Muscle layer of colon (tissue), 2 donors: ENCODE measurements at regions not wholly inside any gene's neighbourhood (a gene's known extent, or its start where the extent isn't known, plus 50 kb on each side); places are given as distances from the start of the nearest gene placed in this dataset.

Experiments used
- H3K27ac ChIP-seq: one replicate; pipeline ENCODE4 v1.7.0; 2013; ENCODE audit warnings: low read depth, mild to moderate bottlenecking, low read length, moderate library complexity
- H3K27me3 ChIP-seq, 2 donors: one replicate each; pipeline ENCODE4 v1.7.0; 2013; ENCODE audit warnings: low read length in 2 of 2, mild to moderate bottlenecking in 2 of 2; ENCODE audit not compliant: insufficient read depth in 2 of 2, control insufficient read depth in 1 of 2
- H3K36me3 ChIP-seq: one replicate; pipeline ENCODE4 v1.7.0; 2013; ENCODE audit warnings: mild to moderate bottlenecking, low read length; ENCODE audit not compliant: insufficient read depth
- H3K4me1 ChIP-seq: one replicate; pipeline ENCODE4 v1.7.0; 2013; ENCODE audit warnings: mild to moderate bottlenecking, low read length; ENCODE audit not compliant: insufficient read depth
- H3K4me3 ChIP-seq, 2 donors: one replicate each; pipeline ENCODE4 v1.7.0; 2013; ENCODE audit warnings: low read length in 2 of 2, low read depth in 1 of 2, mild to moderate bottlenecking in 1 of 2, moderate library complexity in 1 of 2
- H3K9ac ChIP-seq: one replicate; pipeline ENCODE4 v1.7.0; 2013; ENCODE audit warnings: low read length
- H3K9me3 ChIP-seq: one replicate; pipeline ENCODE4 v1.7.0; 2013; ENCODE audit warnings: mild to moderate bottlenecking, low read length
- donor health status: abdominal sarcoma.
- donor health status: Adenocarcinoma of cecum.

DNA sequence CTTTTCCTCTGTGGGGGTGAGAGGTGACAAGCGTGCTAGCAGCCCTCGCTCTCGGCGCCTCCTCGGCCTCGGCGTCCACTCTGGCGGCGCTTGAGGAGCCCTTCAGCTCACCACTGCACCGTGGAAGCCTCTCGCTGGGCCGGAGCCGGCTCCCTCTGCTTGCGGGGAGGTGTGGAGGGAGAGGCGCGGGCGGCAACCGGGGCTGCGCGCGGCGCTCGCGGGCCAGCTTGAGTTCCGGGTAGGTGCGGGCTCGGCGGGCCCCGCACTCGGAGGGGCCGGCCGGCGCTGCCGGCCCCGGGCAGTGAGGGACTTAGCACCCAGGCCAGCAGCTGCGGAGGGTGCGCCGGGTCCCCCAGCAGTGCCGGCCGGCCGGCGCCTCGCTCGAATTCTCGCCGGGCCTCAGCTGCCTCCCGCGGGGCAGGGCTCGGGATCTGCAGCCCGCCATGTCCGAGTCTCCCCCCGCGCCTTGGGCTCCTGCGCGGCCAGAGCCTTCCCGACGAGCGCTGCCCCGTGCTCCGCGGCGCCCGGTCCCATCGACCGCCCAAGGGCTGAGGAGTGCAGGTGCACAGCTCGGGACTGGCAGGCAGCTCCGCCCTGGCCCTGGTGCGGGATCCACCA lies 352.8 kb upstream of the PODXL start:
- Histone ChIP-seq H3K9me3 (no peaks in the 10 kb centered on the region), H3K36me3 (no peaks in the 10 kb centered on the region), H3K9ac (no peak overlapping the region), H3K4me3 (peak overlapping the region in 1 of 2 donors; percentile 16), H3K27ac (no peak overlapping the region), H3K4me1 (no peaks in the 10 kb centered on the region), H3K27me3 (peaks cover 4 to 20% of the 10 kb centered on the region in 2 donors)

DNA sequence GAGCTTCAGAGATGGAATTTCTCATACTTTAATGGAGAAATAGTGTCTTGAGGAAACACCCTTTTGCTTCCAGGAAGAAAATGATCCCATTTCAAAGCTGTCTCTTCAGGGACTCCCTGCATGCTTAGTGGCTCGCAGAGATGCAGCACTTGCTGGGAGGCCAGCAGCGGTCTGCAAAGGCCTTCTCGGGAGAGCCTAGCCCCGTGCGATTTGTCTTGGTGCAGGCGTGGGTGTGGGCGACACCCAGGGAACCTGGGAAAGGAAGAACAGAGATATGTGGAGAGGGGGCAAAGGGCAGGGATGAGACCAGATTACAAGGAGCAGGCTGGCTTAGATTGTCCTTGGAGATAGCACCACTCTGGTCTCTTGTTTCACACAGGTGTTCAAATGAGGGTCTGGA lies 352.3 kb upstream of the PODXL start:
- Histone ChIP-seq H3K27ac (no peak overlapping the region), H3K4me3 (peak overlapping the region in 1 of 2 donors; percentile 16), H3K36me3 (no peaks in the 10 kb centered on the region), H3K9me3 (no peaks in the 10 kb centered on the region), H3K4me1 (no peaks in the 10 kb centered on the region), H3K27me3 (peaks cover 4 to 18% of the 10 kb centered on the region in 2 donors), H3K9ac (no peak overlapping the region)

DNA sequence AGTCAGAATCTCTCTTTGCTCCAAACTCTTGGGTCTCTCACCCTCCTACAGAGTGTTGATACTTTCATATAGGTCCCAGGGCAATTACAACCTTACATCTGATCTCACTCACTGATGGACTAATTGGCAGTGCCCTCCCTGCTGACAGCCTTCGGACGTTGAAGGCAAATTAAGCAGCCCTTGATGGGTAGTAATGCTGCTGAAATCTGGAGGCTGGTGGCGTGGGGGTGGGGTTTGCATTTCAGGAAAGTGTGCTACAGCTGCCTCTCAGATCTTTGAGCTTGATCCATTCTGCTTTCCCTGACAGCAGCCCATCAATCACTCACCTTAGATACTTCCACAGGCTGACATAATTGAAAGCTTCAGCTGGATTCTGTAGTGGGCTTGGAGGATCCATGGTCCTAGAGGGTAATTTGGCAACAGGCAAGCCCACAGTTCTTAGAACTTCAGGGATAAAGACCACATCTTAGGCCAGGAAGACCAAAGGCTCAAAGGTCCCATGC lies 349.1 kb upstream of the PODXL start:
- Histone ChIP-seq H3K4me3 (no peak overlapping the region), H3K9me3 (no peaks in the 10 kb centered on the region), H3K27ac (no peak overlapping the region), H3K9ac (no peak overlapping the region), H3K4me1 (no peaks in the 10 kb centered on the region), H3K36me3 (no peaks in the 10 kb centered on the region), H3K27me3 (no peaks in the 10 kb centered on the region)

DNA sequence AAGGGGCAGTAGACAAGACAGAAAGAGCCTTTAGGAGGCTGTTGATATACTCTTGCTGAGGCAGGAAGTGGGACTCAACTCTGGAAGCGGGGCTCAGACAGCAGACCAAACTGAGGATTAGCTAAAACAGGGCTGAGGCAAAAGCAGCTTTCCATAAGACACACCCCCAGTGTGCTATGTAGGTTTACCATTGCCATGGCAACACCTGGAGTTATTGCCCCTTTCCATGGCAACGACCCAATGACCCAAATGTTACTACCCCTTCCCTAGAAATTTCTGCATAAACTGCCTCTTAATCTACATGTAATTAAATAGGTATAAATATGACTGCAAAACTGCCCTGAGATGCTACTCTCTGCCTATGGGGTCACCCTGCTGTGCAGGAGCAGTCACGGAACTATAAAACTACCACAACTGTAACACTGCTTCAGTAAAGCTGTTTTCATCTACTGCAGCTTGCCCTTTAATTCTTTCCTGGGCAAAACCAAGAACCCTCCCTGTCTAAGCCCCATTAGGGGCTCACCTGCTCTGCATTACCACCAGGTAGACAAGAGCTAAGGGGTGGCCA lies 348.4 kb upstream of the PODXL start:
- no peak overlapping the region for H3K9ac ChIP-seq
- H3K27me3 ChIP-seq: no peaks in the 10 kb centered on the region
- no peak overlapping the region for H3K27ac ChIP-seq
- no peaks in the 10 kb centered on the region for H3K36me3 ChIP-seq
- H3K4me1 ChIP-seq: no peaks in the 10 kb centered on the region
- no peak overlapping the region for H3K4me3 ChIP-seq
- H3K9me3 ChIP-seq: no peaks in the 10 kb centered on the region

DNA sequence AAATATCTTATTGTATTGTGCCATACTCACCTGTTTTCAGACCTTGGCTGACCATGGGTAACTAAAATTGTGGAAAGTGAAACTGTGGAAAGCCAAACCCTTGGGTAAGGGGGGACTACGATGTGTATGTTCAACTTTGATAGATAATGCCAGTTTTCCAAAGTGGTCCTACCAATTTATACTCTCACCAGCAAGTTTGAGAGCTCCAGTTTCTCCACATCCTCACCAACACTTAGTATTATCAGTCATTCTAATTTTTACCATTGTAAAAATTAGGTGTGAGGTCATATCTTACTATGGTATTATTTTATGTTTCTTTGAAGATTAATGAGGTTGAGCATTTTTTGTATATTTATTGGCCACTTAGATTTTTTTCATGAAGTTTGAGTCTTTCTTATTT lies 346.9 kb upstream of the PODXL start:
- Histone ChIP-seq H3K36me3 (no peaks in the 10 kb centered on the region), H3K27ac (no peak overlapping the region), H3K9me3 (no peaks in the 10 kb centered on the region), H3K27me3 (no peaks in the 10 kb centered on the region), H3K9ac (no peak overlapping the region), H3K4me3 (no peak overlapping the region), H3K4me1 (no peaks in the 10 kb centered on the region)

DNA sequence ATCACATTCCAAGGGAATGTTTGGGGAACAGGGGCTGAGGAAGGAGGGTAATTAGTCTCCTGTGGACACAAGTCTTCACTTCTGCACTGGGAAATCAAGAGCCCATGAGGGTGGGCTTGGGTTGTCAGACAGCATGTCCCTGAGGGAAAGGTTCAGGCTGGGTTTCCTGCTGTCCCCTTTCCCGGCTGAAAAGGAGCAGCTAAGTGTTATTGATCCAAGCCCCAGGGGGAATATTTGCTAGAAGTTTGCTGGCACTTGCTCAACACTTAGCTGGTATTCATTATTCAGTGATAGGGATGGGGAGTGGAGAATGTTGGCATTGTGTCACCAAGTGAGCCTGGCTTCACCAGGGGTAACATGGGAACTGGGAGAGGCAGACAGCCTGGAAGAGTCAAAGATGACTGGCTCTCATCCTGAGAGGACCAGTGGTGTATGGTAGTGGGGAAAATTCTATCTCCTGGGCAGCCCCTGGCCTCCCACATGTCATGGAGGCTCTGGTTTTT lies 344.4 kb upstream of the PODXL start:
- no peak overlapping the region for H3K4me3 ChIP-seq
- H3K27ac ChIP-seq: no peak overlapping the region
- no peaks in the 10 kb centered on the region for H3K36me3 ChIP-seq
- H3K9me3 ChIP-seq: no peaks in the 10 kb centered on the region
- no peaks in the 10 kb centered on the region for H3K27me3 ChIP-seq
- H3K4me1 ChIP-seq: no peaks in the 10 kb centered on the region
- H3K9ac ChIP-seq: no peak overlapping the region

DNA sequence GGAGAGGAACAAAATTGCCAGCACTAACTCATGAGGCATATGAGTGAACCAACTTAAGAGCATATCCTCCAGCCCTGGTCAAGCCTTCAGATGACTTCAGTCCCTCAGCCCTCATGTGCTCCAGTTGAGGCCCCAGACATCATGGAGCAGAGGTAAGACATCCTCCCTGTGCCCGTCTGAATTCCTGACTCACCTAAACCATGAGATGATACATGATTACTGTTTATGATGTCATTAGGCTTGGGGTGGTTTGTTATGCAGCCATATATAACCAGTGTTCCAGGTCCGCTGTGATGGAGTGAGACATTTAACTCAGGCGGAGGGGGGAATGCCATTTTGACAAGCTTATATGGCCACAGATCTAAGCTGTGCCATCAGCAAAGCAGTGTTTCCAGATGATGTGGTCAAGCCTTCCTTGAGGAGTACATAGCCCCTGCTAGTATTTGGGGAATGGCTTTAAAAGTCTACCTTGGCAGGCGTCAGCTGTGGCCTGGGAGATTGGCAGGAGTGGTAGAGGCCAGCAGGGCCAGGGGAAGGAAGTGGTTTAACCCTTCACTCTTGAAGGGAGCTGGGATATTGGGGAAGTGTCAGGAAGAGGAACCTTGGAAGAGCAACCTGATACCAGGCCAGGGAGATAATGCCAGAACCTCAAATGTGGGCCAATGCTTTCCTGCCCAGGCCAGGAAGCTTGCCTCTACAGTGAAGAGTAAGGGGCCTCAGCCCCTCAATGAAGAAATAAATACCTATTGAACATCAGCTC lies 343.0 kb upstream of the PODXL start:
- no peak overlapping the region for H3K9ac ChIP-seq
- no peaks in the 10 kb centered on the region for H3K36me3 ChIP-seq

DNA sequence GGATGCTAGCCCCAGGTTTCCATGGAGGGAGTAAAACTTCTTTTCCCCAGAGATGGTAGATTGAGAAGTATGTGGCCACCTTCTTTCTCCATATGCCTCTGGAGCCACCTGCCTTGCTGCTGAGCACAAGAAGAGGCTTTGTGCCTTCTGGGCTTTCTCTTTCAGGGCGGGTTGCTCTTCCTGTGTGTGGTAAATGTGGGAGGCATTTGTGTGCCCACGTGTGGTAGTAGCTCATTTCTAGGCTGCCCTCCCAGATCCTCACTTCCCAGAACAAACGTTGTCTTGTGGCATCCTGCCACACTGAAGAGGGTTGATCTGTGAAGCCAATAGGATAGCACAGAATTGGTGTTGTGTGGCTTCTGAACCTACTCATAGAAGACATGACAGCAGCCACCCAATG lies 342.0 kb upstream of the PODXL start:
- no peak overlapping the region for H3K9ac ChIP-seq
- no peaks in the 10 kb centered on the region for H3K4me1 ChIP-seq
- no peaks in the 10 kb centered on the region for H3K36me3 ChIP-seq
- no peaks in the 10 kb centered on the region for H3K9me3 ChIP-seq
- H3K4me3 ChIP-seq: no peak overlapping the region
- no peak overlapping the region for H3K27ac ChIP-seq
- H3K27me3 ChIP-seq: no peaks in the 10 kb centered on the region

More for the DNA sequence above, 343.0 kb upstream of the PODXL start:
- Histone ChIP-seq H3K4me3 (no peak overlapping the region), H3K27ac (no peak overlapping the region), H3K4me1 (no peaks in the 10 kb centered on the region), H3K27me3 (no peaks in the 10 kb centered on the region), H3K9me3 (no peaks in the 10 kb centered on the region)

DNA sequence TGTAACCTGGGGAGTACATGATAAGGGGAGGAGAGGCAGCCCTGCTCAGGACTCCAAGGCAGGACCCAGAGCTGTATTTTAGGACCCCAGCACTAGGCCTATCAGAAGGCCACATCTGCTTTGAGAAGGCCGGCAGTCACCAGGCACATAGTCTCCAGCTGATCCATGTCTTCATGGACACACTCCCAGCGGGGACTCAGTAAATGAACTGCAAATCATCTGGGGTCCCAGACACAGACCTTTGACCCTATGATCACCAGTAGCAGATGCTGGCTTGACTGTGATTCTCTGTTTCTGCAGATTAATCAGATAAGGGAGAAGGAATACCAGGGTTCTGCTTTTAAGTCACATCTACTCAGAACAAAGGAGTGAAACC lies 341.4 kb upstream of the PODXL start:
- H3K27ac ChIP-seq: no peak overlapping the region
- H3K9me3 ChIP-seq: no peaks in the 10 kb centered on the region
- no peaks in the 10 kb centered on the region for H3K4me1 ChIP-seq
- no peak overlapping the region for H3K4me3 ChIP-seq
- H3K9ac ChIP-seq: no peak overlapping the region
- H3K27me3 ChIP-seq: no peaks in the 10 kb centered on the region
- H3K36me3 ChIP-seq: no peaks in the 10 kb centered on the region

DNA sequence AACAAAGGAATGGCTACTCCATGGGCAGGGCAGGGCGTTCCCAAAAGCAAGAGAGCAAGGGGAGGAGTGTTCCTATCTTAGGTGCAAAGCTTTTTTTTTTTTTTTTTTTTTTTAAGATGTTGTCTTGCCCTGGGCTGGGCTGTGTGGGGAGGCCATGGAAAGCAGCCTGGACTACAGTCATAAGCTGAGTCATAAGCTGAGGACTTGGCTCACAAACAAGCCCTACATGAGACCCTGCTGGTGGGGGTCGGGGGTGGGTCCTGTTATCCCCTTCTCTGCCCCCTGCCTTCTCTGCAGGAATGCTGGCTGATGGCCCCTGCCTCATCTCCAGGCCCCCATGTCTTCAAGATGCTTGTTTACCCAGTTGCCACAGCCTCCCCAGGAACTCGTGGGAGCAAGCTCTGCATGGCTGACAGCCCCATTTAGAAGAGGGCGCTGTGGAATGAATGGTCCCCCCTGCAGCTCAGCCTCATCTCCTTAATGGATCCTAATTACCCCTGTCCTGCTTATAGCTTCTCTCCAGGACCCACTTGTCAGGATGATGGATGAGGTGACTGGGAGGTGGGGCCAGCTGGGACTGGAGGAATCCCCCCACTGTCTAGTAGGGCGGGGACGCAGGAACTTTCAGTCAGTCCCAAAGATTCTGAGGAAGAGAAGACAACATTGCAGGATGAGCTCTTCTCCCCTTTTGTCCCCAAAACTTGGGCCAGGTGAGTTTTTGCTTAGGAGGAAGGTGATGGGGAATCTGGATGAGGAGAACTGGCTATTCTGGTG lies 340.8 kb upstream of the PODXL start:
- Histone ChIP-seq H3K9me3 (no peaks in the 10 kb centered on the region), H3K36me3 (no peaks in the 10 kb centered on the region), H3K4me1 (no peaks in the 10 kb centered on the region), H3K9ac (no peak overlapping the region), H3K27ac (no peak overlapping the region), H3K27me3 (no peaks in the 10 kb centered on the region), H3K4me3 (no peak overlapping the region)

DNA sequence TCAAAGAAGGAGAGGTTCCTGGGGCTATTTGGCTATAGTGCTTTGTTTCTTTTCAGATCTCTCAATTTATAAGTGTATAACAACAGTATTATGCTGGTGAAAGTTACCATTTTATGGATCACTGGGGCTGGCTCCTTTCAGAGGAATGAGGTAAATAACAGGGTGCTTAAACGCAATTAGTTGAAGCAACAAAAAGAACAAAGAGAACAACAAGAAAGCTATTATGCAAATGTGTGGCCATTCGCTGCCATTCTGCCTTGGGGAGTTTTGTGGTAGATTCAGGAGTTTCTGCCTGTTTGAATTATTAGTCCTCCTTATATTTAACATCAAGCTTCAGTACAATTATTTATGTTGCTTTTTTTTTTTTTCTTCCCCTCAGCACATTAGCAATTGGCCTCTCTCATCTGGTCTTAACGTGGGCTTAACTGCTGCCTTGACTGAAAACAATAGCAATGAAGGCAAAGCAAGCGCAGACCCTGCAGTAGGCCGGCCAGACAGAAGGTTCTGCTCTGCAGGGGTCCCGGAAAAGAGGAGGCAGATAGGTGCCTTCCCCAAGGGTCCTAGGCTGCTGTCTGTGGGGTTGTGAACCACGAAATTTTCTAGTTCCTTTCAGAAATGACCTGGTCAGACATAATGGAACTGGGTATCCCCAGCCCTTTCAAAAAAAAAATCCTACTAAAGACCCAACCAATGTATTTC lies 339.9 kb upstream of the PODXL start:
- H3K4me1 ChIP-seq: no peaks in the 10 kb centered on the region
- H3K27ac ChIP-seq: no peak overlapping the region
- no peaks in the 10 kb centered on the region for H3K36me3 ChIP-seq
- H3K9ac ChIP-seq: no peak overlapping the region
- H3K4me3 ChIP-seq: no peak overlapping the region
- no peaks in the 10 kb centered on the region for H3K9me3 ChIP-seq
- no peaks in the 10 kb centered on the region for H3K27me3 ChIP-seq
